HS-5 (cell line): ENCODE measurements at regions not wholly inside any gene's neighbourhood (a gene's known extent, or its start where the extent isn't known, plus 50 kb on each side); places are given as distances from the start of the nearest gene placed in this dataset.
"Not testable (repeated sequence)": the region's sequence is repeated elsewhere in the genome, so short reads cannot be mapped to it uniquely, and the experiment has no call there.

ENCODE experiments used
- DNase-seq: peaks from one replicate; pipeline ENCODE4 v3.0.0-alpha.2; 2012; ENCODE audit warnings: low read depth

DNA sequence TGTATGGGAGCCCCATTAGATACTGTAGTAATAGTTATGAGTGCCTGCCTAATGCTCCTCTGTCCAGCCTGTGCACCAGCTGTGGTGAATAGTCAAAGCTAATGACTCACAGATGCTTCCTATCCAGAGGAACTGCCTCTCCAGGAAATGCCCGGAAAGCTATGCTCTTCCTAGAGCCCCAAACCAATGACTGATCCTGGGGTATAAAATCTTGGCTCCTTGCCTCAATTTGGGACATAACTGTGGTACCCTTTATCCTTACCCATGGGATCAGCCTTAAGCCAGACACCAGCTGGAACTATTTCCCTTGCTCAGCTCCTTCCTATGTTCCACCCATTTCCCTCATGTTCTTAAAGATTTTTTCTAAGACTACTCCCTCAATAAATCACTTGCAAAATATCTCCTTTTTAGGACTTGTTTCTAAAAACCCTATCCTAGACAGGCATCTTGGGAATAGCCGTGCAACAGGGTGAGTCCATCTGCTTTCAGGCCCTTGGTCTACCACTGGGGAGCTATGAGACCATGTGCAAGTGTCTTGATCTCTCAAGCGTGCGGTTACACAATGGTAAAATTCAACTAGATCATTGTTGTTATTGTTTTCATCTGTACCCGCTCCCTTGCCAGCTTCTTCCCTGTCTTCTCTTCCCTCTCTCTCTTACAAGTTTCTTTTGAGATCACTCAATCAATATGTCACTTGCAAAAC lies 283.7 kb downstream of the BTBD3 start:
- DNase-seq = peak; percentile 41

DNA sequence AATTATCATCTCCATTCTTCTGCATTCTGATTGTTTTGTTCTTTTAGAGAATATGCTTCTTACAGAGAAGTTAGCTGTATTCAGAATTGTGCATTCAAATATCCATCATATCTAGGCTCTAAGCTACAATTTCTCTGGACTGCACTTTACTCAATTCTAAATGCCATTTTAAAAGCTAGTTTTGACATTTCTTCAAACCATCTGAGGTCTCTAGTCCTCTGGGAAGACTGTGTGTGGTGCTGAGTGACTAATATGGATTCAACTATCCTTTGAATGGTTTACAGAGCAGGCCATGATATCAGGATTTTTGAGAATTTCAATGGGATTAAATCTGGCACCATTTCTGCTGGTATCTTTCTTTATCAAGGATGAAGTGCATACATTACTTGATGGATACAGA lies 285.7 kb downstream of the BTBD3 start:
- no peak for DNase-seq

DNA sequence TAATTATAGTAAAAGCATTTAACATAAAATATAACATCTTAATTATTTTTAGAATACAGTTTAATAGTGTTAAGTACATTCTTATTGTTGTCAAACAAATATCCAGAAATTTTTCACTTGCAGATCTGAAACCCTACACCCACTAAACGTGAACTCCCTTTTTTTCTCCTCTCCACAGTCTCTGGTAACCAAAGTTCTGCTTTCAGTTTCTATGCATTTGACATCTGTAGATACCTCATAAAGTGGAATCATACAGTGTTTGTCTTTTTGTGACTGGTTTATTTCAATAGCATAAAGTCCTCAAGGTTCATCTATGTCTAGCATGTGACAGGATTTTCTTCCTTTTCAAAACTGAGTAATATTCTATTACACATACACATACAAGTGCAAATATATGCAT lies 286.3 kb downstream of the BTBD3 start:
- no peak for DNase-seq

DNA sequence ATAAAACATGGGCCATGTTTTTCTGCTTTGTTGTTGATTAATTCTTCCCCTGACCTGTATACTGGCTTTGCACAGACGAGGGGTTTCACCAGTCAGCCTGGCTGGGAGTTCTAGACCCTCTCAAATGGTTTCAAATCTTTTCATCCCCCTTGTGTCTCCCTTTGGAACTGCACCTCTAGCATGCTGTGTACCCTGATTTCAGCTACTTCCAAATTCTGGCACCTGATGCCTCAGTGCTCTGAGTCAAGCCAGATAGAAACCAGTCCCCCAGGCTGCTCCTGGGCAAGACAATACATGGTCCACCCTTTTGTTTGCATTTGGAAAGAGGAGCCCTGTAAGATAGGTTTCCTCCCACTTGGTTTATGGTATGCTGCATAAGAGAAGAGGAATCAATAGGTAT lies 290.2 kb downstream of the BTBD3 start:
- DNase-seq = peak; percentile 23

DNA sequence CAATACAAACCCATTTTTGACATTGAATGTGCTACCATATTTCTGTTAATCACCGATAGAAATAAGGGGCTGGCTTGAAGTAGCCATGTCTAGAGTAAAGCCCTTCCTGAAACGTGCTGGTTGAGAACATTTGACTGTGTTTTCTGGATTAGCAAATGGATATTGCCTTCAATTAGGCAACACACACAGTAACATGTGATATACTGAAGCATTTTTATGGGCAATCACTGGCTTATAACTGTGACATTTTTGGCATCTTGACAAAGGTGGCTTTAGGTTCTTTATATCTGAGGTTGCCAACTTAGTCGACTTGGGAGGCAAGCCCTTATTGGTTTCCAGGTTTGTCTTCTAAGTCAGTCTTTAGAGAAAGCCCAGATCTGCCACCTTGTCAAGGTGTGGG lies 292.9 kb downstream of the BTBD3 start:
- no peak for DNase-seq

DNA sequence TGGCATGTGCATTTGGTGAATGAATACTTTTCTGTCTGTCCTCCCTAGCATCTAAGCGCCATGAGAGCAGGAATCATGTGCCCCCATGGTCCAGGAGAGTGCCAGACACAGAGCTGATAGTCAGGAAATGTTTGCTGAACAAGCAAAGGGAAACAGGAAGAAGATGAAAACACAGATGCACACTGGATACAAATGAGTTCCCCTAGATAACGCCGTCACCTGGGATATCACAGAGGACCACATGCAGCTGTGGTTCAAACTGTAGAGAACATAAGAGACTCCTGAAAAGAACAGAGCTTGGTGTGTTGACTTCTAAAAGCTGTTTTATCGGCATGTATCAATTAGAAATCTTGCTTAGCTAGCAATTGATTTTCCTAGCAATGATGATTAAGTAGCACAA lies 293.7 kb downstream of the BTBD3 start:
- DNase-seq = no peak

DNA sequence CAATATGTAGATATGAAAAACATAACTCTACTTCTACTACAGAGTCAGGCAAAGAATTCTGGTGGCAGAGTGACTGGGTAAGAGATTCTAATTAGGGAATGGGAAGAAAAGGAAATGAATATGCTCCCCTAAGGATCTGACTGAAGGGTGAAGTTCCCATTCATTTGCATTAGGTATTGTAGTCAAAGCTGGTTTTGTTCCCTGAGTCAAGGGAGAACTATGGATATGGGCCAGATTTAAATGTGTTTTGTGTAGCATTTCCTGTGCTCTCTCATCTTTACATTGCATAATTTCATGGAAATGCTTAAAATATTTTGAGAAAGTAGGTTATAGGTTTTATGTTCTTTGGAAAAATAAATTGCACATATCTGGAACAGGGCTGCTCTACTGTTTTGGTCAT lies 299.7 kb downstream of the BTBD3 start:
- DNase-seq = no peak

DNA sequence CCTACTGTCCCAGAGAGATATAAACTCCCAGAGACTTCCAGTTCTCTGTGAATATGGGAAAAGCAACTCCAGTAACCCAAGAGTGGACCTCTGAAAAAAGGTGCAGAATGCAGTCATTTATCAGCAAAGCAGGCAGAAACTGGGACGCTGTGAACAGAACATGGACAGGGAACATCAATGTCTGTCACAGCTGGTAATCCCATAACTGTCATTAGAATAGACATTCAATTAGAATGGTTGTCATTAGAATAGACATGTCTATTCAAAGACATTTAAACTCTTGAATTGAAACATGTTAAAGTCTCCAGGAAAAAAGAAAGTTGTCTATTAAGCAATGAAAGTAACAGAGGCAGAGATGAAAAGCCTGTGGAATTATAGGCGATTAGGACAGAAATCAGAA lies 302.1 kb downstream of the BTBD3 start:
- DNase-seq = no peak

DNA sequence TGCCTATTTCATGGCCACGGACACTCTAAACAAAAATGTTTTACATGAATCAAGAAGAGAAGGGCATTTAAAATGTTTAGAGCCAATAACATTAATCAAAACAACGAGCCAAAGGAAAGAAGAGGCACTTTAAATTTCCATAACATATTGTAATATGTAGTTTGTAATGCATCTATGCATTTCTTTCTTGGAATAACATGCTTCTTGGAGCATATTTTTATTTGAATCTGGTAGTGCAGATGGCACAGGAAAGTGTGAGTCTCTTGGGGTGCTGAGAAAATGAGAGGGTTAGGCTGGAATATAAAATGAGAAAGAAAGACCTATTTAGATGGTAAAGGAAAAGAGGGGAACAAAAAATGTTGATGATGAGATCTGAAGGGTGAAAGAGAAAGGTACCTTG lies 305.4 kb downstream of the BTBD3 start:
- DNase-seq = no peak

DNA sequence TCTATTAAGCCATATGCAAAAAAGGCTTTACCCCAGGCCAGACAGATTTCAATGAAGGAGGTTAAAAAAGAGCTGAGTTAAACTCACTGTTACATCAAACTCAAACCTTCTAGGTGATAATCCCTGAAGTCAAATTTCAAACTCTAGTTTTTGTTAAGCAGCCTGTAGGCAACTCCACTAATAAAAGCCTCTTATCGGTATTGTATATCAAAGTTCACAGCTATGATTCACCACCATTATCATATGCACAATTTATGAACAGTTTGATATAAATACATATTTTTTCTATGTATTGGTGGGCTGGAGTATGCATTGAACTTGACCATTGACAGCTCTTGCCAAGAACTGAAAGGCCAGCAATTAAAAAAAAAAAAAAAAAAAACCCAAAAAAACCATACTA lies 308.2 kb downstream of the BTBD3 start:
- no peak for DNase-seq

DNA sequence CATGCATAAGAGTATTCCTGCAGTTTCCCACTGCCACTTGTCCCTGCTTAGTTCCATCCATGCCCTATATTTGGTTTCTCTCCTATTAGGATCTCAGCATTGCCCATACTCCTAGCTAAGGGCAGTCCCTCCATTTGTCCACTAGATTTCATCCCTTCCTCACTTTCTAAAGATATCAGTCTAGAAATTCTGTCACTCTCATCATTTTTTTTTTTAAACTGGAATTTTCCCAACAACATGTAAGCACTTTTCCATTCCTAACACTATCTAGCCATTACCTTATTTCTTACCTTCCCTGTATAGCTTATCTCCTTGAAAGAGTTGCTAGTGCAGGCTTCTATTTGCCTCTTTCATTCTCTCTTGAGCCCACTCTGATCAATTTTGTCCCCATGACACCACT lies 312.2 kb downstream of the BTBD3 start:
- no peak for DNase-seq

DNA sequence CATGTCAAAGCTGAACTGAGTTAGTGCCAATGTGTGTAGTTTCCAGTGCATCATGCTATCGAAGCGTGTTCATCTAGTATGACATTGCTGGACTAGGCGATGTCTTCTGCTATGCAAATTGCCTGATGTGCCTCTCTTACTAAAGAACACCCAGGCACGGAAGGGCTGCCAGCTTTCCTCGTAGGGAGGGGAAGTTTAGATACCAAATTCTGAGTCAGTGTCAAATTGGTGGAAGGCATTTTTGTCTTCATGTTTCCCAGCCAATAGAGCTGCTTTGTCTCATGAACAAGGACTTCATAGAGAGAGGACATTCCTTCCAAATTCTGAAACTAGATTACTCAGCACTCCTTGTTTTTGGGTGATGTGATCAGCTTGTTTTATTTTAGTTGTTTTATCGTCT lies 320.1 kb downstream of the BTBD3 start:
- DNase-seq = no peak

DNA sequence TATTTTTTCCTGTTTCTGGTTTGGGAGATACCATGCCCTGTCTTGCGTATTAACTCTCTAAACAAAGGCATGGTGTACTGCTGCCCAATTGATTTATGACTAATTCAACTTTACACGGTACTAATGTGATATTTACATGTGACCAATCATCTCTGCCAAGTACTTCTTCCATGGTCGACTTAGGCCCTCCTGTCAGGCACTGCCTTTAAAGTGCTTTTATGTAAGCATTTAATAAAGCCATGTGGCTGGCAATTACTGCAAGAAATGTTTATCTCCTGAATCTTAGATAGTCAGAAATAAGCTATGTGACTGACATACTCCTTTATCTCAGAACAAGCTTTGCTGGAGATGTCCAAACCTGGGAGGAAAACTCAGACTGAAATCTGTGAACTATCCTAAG lies 323.4 kb downstream of the BTBD3 start:
- no peak for DNase-seq

DNA sequence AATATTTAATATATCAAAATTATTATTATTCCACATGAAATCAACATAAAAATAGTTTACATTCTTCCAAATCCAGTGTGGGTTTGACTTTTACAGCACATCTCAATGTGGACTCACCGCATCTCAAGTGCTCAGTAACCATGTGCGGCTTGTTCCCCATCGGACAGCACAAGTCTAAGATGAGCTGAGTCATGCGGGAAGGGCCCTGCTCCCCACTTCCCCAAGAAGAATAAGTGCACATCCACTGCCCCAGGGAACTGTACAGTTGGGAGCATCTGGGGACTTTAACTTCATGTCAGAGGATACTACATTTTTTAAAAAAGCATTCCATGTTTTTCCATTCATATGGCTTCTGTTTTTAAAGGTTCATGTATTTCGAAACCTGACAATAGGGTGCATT lies 325.6 kb downstream of the BTBD3 start:
- DNase-seq = no peak

DNA sequence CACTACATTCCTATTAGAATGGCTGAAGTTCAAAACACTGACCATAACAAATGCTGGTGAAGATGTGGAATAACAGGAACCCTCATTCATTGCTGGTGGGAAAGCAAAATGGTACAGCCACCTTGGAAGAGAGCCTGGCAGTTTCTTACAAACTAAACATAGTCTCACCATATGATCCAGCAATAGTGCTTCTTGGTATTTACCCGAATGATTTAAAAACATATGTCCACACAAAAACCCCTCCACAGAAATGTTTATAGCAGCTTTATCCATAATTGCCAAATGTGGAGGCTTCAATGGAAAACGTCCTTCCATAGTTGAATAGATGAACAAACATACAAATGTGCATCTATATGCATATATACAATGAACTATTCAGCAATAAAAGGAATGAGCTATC lies 330.8 kb downstream of the BTBD3 start:
- DNase-seq = no peak

DNA sequence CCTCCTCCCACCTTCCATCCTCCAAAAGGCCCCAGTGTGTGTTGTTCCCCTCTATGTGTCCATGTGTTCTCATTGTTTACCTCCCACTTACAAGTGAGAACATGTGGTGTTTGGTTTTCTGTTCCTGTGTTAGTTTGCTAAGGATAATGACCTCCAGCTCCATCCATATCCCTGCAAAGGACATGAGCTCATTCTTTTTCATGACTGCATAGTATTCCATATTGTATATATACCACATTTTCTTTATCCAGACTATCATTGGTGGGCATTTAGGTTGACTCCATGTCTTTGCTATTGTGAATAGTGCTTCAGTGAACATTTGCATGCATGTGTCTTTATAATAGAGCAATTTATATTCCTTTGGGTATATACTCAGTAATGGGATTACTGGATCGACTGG lies 333.0 kb downstream of the BTBD3 start:
- not testable (repeated sequence) for DNase-seq

DNA sequence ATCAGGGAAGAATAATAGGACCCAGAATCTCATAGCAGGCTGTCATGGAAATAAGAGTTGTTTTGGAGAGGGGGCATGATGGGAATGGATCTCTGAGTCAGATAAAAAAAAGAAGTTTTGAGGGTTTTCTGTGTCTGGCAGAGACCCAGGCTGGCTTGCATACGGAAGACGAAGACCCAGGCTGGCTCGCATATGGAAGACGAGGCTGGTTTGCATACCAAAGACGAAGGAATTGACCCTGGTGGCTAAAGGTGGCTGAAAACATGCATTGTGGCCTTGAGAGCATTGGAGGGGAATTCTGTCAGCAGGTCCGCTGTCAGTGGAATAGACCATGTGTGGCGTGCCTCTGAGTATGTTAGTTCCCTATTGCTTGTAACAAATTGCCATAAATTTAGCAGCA lies 335.1 kb downstream of the BTBD3 start:
- no peak for DNase-seq

DNA sequence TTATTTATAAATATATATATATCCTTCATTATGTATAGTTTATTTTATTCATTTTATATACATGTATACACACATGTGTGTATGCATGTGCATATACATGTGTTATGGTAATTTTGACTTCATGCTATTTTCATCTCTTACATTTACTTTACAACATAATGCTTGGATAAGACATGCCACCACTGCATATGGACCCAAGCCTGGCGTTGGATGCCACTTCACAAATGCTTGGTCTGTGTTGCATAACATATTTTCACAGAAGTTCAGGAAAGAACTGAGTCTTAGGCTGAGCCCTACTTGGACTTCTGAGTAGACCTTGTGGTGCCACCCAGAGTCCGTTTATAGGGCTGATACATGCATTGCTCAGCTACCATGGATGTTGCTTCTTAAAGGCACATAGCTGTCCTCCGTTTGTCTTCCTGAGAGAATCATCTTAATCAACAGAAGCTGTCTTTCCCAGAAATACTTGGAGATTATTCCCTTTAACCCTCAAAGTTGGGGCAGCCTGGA lies 337.8 kb downstream of the BTBD3 start:
- no peak for DNase-seq

DNA sequence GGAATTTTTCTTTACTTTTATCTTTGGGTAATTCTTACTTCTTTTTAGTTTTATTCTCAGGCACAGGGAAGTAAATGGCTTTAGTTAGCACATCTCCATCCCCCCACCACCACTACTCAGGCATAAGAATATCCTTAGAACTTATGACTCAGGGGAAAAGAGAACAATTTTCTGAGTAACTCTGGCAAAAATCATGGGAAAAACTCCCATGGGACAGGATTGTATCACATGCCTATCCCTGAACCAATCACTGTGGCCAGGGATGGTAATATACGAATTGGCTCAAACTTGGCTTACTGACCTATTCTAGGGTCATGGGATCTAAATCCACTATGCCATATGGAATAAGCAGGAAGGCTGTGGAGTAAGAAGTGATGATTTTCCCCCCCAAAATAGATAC lies 339.1 kb downstream of the BTBD3 start:
- peak; percentile 20 for DNase-seq

DNA sequence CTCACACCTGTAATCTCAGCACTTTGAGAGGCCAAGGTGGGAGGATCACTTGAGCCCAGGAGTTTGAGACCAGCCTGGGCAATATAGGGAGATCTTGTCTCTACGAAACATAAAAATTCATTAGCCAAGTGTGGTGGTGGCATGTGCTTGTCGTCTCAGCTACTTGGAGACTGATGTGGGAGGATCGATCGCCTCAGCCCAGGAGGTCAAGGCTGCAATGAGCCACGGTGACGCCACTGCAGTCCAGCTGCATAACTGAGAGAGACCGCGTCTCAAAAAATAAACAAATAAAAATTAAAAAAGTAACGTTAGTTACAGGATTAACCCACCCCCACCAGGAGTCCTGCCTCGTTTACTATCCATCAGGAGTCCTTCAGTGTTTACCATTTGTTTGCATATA lies 345.1 kb downstream of the BTBD3 start:
- no peak for DNase-seq

DNA sequence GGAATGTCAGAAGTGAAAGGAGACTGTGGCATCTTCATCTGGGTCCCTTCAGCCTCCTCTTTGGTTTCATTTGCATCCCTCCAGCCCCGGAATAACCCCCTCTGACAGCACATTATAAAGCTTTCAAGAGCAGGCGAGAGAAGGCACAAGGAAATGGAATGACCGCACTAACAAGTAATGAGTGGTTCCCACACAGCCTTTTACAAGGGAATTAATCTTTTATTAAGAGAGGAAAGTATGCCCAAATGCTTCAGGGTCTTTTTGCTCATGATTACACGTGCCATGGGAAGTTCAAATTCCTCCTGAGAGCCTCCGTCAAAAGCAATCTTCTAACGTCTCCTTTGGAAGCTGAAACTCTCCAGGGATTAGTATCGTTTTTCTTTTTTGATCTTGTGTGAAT lies 347.0 kb downstream of the BTBD3 start:
- DNase-seq = no peak

DNA sequence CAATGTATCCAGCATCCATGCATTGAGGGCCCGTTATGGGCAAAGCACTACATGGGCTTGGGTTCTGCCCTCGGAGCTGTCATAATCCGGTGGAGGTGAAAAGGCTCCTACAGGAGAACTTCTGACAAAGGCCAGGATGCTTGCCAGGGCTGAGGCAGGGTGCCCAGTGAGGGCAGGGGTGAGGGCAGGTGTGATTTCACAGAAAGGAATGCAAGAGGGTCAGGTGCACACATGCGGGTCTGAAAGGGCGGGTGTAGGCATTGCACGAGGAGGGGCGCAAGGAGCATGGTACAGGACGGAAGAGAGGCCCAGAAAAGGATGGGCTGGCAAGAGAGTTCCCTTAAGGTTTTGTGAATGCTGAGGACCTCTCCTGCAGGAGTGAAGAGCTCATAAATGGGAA lies 348.0 kb downstream of the BTBD3 start:
- DNase-seq = no peak

DNA sequence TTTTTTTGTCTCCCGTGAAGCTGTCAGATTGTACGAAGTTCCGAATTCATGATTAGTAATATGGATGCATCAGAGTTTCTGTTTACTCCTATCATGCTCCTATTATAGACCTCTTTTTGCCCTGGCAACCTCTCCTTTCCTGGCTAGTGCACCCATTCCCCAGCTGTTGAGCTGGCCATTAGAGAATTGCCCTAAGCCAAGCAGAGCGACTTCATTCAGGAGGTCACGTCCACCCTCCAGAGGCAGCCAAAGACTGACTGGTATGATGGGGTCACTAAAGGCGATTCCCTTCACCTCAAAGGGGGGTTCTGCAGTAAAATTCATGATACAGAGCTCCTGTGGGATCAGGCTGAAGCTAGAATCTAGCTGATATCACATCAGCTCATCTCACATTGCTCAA lies 351.9 kb downstream of the BTBD3 start:
- no peak for DNase-seq

DNA sequence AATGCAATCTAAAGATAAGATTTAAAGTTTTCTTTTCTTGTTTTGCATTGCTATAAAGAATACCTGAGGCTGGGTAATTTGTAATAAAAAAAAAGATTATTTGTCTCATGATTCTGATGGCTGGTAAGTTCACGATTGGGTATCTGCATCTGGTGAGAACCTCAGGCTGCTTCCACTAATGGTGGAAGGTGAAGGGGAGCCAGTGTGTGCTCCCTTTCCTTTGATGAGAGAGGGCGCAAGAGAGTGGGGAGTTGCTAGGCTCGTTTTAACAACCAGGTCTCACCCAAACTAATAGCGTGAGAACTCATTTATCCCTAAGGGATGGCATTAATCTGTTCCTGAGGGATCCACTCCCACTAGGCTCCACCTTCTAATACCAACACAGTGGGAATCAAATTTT lies 353.2 kb downstream of the BTBD3 start:
- DNase-seq = no peak
